Right atrium auricular region (tissue), 2 donors: ENCODE measurements at regions not wholly inside any gene's neighbourhood (a gene's known extent, or its start where the extent isn't known, plus 50 kb on each side); places are given as distances from the start of the nearest gene placed in this dataset.
A peak's percentile ranks its signal among the peaks of the same experiment; 100 is the strongest.

Experiments
- DNase-seq: peaks from one replicate; pipeline ENCODE4 v3.0.0-alpha.2; 2019; ENCODE audit warnings: low spot score
- H3K27ac ChIP-seq, 2 donors: fragments of 200-600 bp; sonication (generic); 1 replicate in 1 of 2; 2 replicates in 1 of 2; pipeline ENCODE4 v1.5.1; 2016 to 2019
- H3K27me3 ChIP-seq, 2 donors: fragments of 200-600 bp; sonication (generic); one replicate each; pipeline versions ENCODE4 v1.5.1 to v1.6.0; 2017 to 2019
- H3K36me3 ChIP-seq: fragments of 200-600 bp; sonication (generic); one replicate; pipeline ENCODE4 v1.5.1; 2016
- H3K4me1 ChIP-seq, 2 donors: fragments of 200-600 bp; sonication (generic); one replicate each; pipeline versions ENCODE4 v1.5.1 to v1.6.0; 2017 to 2019
- H3K4me3 ChIP-seq, 2 donors: fragments of 200-600 bp; sonication (generic); 1 replicate in 1 of 2; 2 replicates in 1 of 2; pipeline ENCODE4 v1.5.1; 2017 to 2019; ENCODE audit warnings: mild to moderate bottlenecking in 1 of 2, moderate library complexity in 1 of 2
- H3K9me3 ChIP-seq, 2 donors: fragments of 200-600 bp; sonication (generic); one replicate each; pipeline ENCODE4 v1.5.1; 2019
- CTCF ChIP-seq, 2 donors: fragments of 200-600 bp; sonication (generic); IDR thresholded peaks; one replicate each; pipeline ENCODE4 v1.5.1; 2019; ENCODE audit warnings: antibody characterized with exemption in 2 of 2

- Histone ChIP-seq H3K36me3 (no peaks in the 10 kb centered on the region), H3K9me3 (no peaks in the 10 kb centered on the region), H3K4me3 (no peak overlapping the region), H3K4me1 (no peaks in the 10 kb centered on the region), H3K27ac (no peak overlapping the region), H3K27me3 (no peaks in the 10 kb centered on the region)
- no peak for TF ChIP-seq CTCF (IDR thresholded peaks at IDR 0.05)
- DNase-seq = no peak
Observed at GRCh38 chr5:129821477-129822131, 73.7 kb downstream of the MINAR2 start.

GRCh38 chr5:129830288-129830687 lies 74.0 kb upstream of the CHSY3 start:
- Histone ChIP-seq H3K36me3 (no peaks in the 10 kb centered on the region), H3K4me1 (no peaks in the 10 kb centered on the region), H3K27ac (no peak overlapping the region), H3K9me3 (no peaks in the 10 kb centered on the region), H3K27me3 (no peaks in the 10 kb centered on the region), H3K4me3 (no peak overlapping the region)
- no peak for DNase-seq
- TF ChIP-seq CTCF (IDR thresholded peaks at IDR 0.05) = no peak

GRCh38 chr5:129836321-129836720 lies 67.9 kb upstream of the CHSY3 start:
- H3K36me3 ChIP-seq = no peaks in the 10 kb centered on the region
- no peaks in the 10 kb centered on the region for H3K4me1 ChIP-seq
- no peaks in the 10 kb centered on the region for H3K27me3 ChIP-seq
- no peak overlapping the region for H3K4me3 ChIP-seq
- no peak overlapping the region for H3K27ac ChIP-seq
- no peaks in the 10 kb centered on the region for H3K9me3 ChIP-seq
- DNase-seq = no peak
- TF ChIP-seq CTCF (IDR thresholded peaks at IDR 0.05) = no peak

GRCh38 chr5:129844764-129845163 lies 59.5 kb upstream of the CHSY3 start:
- Histone ChIP-seq H3K36me3 (no peaks in the 10 kb centered on the region), H3K27me3 (no peaks in the 10 kb centered on the region), H3K9me3 (no peaks in the 10 kb centered on the region), H3K4me1 (no peaks in the 10 kb centered on the region), H3K27ac (no peak overlapping the region), H3K4me3 (no peak overlapping the region)
- no peak for TF ChIP-seq CTCF (IDR thresholded peaks at IDR 0.05)
- DNase-seq = no peak

- Histone ChIP-seq H3K27ac (no peak overlapping the region), H3K4me3 (no peak overlapping the region), H3K9me3 (no peaks in the 10 kb centered on the region), H3K36me3 (no peaks in the 10 kb centered on the region), H3K27me3 (no peaks in the 10 kb centered on the region), H3K4me1 (peaks cover 0 to 8% of the 10 kb centered on the region in 2 donors)
- peak; percentile 89 to 92 for TF ChIP-seq CTCF (IDR thresholded peaks at IDR 0.05)
- DNase-seq = peak; percentile 83
Observed at GRCh38 chr5:129852747-129853352, 51.4 kb upstream of the CHSY3 start.

GRCh38 chr5:129853588-129853987 lies 50.7 kb upstream of the CHSY3 start:
- no peaks in the 10 kb centered on the region for H3K36me3 ChIP-seq
- no peak overlapping the region for H3K27ac ChIP-seq
- no peak overlapping the region for H3K4me3 ChIP-seq
- TF ChIP-seq CTCF (IDR thresholded peaks at IDR 0.05) = no peak
- H3K4me1 ChIP-seq = peaks cover 0 to 8% of the 10 kb centered on the region in 2 donors
- no peaks in the 10 kb centered on the region for H3K27me3 ChIP-seq
- H3K9me3 ChIP-seq = no peaks in the 10 kb centered on the region
- DNase-seq = no peak
